Spleen (tissue), 11 donors: ENCODE measurements at regions not wholly inside any gene's neighbourhood (a gene's known extent, or its start where the extent isn't known, plus 50 kb on each side); places are given as distances from the start of the nearest gene placed in this dataset.

ENCODE experiments used
- DNase-seq: peaks from one replicate; pipeline ENCODE4 v3.0.0-alpha.2; 2020
- H3K27ac ChIP-seq, 8 donors: fragments of 200-600 bp; sonication (generic) in 7 of 8; 1 replicate in 4 of 8; 2 replicates in 4 of 8; pipeline versions ENCODE4 v1.5.0 to v1.8.0; 2016 to 2021; ENCODE audit warnings: inconsistent platforms in 4 of 8, mild to moderate bottlenecking in 4 of 8, moderate library complexity in 1 of 8
- H3K27me3 ChIP-seq, 7 donors: fragments of 200-600 bp; sonication (generic) in 6 of 7; replicated peaks in 1 of 7; 1 replicate in 4 of 7; 2 replicates in 3 of 7; pipeline versions ENCODE4 v1.5.0 to v1.8.0; 2016 to 2021; ENCODE audit warnings: inconsistent platforms in 3 of 7, mild to moderate bottlenecking in 1 of 7
- H3K36me3 ChIP-seq, 6 donors: fragments of 200-600 bp; sonication (generic) in 5 of 6; 1 replicate in 4 of 6; 2 replicates in 2 of 6; pipeline versions ENCODE4 v1.5.0 to v1.8.0; 2016 to 2021; ENCODE audit warnings: inconsistent platforms in 2 of 6
- H3K4me1 ChIP-seq, 6 donors: fragments of 200-600 bp; sonication (generic) in 5 of 6; 1 replicate in 3 of 6; 2 replicates in 3 of 6; pipeline versions ENCODE4 v1.5.0 to v1.8.0; 2016 to 2021; ENCODE audit warnings: inconsistent platforms in 3 of 6
- H3K4me3 ChIP-seq, 8 donors: fragments of 200-600 bp; sonication (generic) in 7 of 8; 1 replicate in 4 of 8; 2 replicates in 4 of 8; pipeline versions ENCODE4 v1.5.0 to v1.8.0; 2016 to 2021; ENCODE audit warnings: inconsistent platforms in 4 of 8, mild to moderate bottlenecking in 4 of 8, moderate library complexity in 2 of 8
- H3K9me3 ChIP-seq, 8 donors: fragments of 200-600 bp; sonication (generic) in 7 of 8; 1 replicate in 4 of 8; 2 replicates in 4 of 8; pipeline versions ENCODE4 v1.5.0 to v1.8.0; 2016 to 2021; ENCODE audit warnings: inconsistent platforms in 4 of 8
- POLR2A ChIP-seq, 3 donors: fragments of 450-650 bp; IDR thresholded peaks; one replicate each; pipeline ENCODE4 v1.5.1; 2017; ENCODE audit warnings: antibody characterized with exemption in 3 of 3, mild to moderate bottlenecking in 1 of 3
- POLR2AphosphoS5 ChIP-seq, 3 donors: sonication (generic); formaldehyde crosslinking; IDR thresholded peaks; one replicate each; pipeline ENCODE4 v1.5.1; 2017; ENCODE audit warnings: antibody characterized with exemption in 3 of 3
- WGBS, 5 donors: extraction: QIAGEN DNeasy Blood & Tissue Kit in 3 of 5; methylation state at CpG; one replicate each; pipeline versions ENCODE4 v1.1.5 to v1.1.7; 2013 to 2018; 5-methylcytosine and 5-hydroxymethylcytosine counted together
- intact Hi-C: fragments of 100-400 bp; cut with DNase I; formaldehyde crosslinking; loops from one replicate; pipeline ENCODE4 v1.15.0; 2023; ENCODE audit warnings: low total_unique reads
- TF ChIP-seq, protein P1 (sequence below), 11 experiments: fragments of 200-600 bp in 7 of 11; fragments of 450-650 bp in 4 of 11; sonication (generic) in 4 of 11; IDR thresholded peaks in 8 of 11; conservative IDR thresholded peaks in 3 of 11; 1 replicate in 7 of 11; 2 replicates in 4 of 11; pipeline versions ENCODE4 v1.4.0 to v1.8.0; 2016 to 2021; ENCODE audit warnings: antibody characterized with exemption in 11 of 11, inconsistent platforms in 4 of 11, mild to moderate bottlenecking in 1 of 11
- donor health status: healthy with polysubstance abuse.
- donor health status: DM: no; HTN: no; CAD: no; lungs with moderate emphysema.
- donor health status: DM: no; HTN: no; CAD: no.
- donor health status: Bipolar disorder and iron deficiency.
- donor health status: healthy.
- donor health status: DM: no; HTN: no; CAD: no.
- donor health status: DM: yes; HTN: yes; CAD: no.

DNA sequence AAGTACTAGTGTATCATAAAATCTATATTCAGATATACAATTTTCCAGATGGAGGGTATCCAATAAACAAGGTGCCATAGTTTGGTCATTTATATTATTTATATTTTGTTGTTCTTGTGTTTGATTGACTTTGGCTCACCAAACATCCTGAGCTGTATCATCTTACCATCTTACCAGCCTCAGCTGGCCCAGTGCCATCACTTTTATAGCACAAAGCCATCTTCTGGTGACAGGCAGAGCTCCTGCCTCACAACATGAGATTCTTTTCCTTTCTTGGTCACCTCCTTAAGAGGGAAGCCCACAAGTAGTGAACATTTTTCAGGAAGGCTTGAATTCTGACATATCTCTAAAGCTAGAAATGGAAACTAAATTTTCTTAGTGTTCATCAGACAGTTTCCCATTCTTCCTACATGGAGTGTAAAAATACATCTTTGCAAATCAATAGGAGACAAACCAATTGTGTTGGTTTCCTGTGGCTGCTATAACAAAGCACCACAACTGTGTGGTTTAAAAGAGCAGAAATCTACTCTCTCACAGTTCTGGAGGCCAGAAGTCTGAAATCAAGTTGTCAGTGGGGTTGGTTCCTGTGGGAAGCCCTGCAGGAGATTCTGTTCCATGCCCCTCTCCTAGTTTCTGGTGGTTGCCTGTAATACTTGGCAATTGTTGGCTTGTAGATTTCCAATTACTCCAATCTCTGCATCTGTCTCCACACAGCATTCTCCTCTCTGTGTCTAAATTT, 341.8 kb downstream of the MAN2A1 start:
- no peak for TF ChIP-seq POLR2AphosphoS5 (IDR thresholded peaks at IDR 0.05)
- TF ChIP-seq, protein P1, sequence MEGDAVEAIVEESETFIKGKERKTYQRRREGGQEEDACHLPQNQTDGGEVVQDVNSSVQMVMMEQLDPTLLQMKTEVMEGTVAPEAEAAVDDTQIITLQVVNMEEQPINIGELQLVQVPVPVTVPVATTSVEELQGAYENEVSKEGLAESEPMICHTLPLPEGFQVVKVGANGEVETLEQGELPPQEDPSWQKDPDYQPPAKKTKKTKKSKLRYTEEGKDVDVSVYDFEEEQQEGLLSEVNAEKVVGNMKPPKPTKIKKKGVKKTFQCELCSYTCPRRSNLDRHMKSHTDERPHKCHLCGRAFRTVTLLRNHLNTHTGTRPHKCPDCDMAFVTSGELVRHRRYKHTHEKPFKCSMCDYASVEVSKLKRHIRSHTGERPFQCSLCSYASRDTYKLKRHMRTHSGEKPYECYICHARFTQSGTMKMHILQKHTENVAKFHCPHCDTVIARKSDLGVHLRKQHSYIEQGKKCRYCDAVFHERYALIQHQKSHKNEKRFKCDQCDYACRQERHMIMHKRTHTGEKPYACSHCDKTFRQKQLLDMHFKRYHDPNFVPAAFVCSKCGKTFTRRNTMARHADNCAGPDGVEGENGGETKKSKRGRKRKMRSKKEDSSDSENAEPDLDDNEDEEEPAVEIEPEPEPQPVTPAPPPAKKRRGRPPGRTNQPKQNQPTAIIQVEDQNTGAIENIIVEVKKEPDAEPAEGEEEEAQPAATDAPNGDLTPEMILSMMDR (IDR thresholded peaks at IDR 0.05 in 8 of 11, conservative IDR thresholded peaks at IDR 0.05 in 3 of 11), result no peak
- TF ChIP-seq POLR2A (IDR thresholded peaks at IDR 0.05), result no peak
- H3K9me3 ChIP-seq, result peaks cover 0 to 4% (median 0%) of the 10 kb centered on the region in 8 donors
- peak overlapping the region in 1 of 8 donors; percentile 37 for H3K27ac ChIP-seq
- H3K4me1 ChIP-seq, result no peaks in the 10 kb centered on the region
- H3K4me3 ChIP-seq, result no peak overlapping the region
- DNase-seq, result no peak
- H3K36me3 ChIP-seq, result no peaks in the 10 kb centered on the region
- no peaks in the 10 kb centered on the region for H3K27me3 ChIP-seq
- intact Hi-C loops, result no loop called here

DNA sequence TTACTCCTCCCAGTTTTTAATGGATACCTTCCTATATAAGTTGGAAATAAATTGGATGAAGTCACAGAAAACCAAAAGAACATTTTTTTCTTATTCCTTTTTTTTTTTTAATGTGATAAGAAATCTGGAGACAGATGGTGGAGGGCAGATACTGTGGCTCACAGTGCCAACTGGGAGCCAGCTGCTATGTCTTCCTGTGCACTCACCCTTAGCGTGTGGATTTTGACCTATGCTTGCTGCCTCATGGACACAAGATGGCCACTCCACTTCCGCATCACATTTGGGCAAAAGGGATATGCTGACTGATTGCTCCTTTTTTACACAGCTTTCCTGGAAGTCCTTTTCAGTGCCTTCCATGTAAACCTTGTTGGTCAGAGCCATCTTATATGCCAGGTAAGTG, 342.6 kb downstream of the MAN2A1 start:
- H3K36me3 ChIP-seq, result no peaks in the 10 kb centered on the region
- no peak overlapping the region for H3K4me3 ChIP-seq
- no peak for DNase-seq
- H3K4me1 ChIP-seq, result no peaks in the 10 kb centered on the region
- no peaks in the 10 kb centered on the region for H3K27me3 ChIP-seq
- 61 to 82% (median 73%) methylated on average over 2 of the region's 2 CpGs for WGBS, 5 donors
- TF ChIP-seq POLR2AphosphoS5 (IDR thresholded peaks at IDR 0.05) (peak in 2 of 3 donors; percentile 53 to 78), POLR2A (IDR thresholded peaks at IDR 0.05) (no peak)
- TF ChIP-seq, protein P1 (IDR thresholded peaks at IDR 0.05 in 8 of 11, conservative IDR thresholded peaks at IDR 0.05 in 3 of 11), result no peak
- intact Hi-C loops, result no loop called here
- H3K27ac ChIP-seq, result peak overlapping the region in 1 of 8 donors; percentile 37
- no peaks in the 10 kb centered on the region for H3K9me3 ChIP-seq

DNA sequence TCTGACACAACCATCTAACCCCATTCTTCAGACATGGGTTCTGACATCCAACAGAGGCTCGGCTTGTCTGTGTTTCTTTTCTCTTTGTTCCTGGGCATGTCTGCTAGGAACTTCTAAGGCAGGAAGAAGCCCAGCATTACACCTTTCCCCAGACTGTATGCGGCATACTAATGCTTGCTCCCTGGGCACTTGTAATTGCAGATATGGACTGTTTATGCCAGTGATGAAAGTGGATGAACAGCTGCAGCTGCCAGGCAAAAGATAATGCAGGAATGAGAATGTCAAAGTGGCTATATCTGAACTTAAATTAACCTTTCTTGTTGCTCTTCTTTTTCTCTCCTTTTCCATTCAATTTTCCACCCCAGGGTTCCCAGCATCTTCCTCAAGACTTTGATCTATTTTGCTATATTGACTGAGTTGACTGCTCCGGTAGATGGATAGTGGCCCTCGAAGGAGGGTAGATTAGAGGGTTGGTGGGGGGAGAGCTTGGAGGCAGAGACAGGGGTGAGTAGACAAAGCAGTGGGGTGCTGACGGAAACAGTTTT, 344.4 kb downstream of the MAN2A1 start:
- no peak overlapping the region for H3K4me3 ChIP-seq
- H3K9me3 ChIP-seq, result no peaks in the 10 kb centered on the region
- intact Hi-C loops, result no loop called here
- DNase-seq, result no peak
- 76 to 87% (median 84%) methylated on average over 5 of the region's 5 CpGs for WGBS, 5 donors
- TF ChIP-seq, protein P1 (IDR thresholded peaks at IDR 0.05 in 8 of 11, conservative IDR thresholded peaks at IDR 0.05 in 3 of 11), result no peak
- TF ChIP-seq POLR2AphosphoS5 (IDR thresholded peaks at IDR 0.05), result no peak
- TF ChIP-seq POLR2A (IDR thresholded peaks at IDR 0.05), result no peak
- H3K27me3 ChIP-seq, result no peaks in the 10 kb centered on the region
- H3K27ac ChIP-seq, result no peak overlapping the region
- no peaks in the 10 kb centered on the region for H3K4me1 ChIP-seq
- no peaks in the 10 kb centered on the region for H3K36me3 ChIP-seq

DNA sequence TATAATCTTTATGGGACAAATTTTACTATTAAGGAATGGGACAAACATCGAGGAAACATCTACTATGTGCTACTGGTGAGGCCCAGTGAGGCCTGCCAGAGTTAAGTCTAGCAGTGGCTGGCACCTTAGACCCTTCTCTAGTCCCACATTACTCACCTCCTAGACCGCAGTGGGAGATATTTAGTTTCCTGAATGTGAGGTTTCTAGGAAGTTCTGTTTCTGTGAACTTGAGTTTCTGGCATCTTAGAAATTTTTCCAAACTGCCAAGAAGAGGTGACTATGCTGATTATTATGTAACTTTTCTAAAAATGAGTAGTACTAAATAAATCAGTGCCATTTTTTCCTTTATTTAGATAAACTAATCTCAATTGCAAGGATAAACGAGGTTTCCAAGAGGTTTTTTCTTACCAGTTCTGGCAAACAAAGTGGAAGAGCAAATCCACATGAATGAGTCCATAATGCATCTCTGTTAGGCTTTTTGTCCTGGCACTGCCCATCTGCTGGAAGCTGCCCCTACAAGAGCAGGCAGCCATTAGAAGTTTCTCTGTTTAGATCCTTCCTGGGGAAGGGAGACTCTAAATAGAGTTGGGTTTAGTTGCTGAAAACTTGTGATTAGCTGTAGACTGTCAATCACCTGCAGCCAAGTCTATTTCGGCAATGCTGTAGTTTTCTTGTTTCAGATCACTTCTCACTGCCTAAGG, 348.7 kb downstream of the MAN2A1 start:
- Histone ChIP-seq H3K36me3 (no peaks in the 10 kb centered on the region), H3K27me3 (no peaks in the 10 kb centered on the region), H3K27ac (no peak overlapping the region), H3K9me3 (peaks cover 0 to 22% (median 11%) of the 10 kb centered on the region in 8 donors), H3K4me1 (no peaks in the 10 kb centered on the region), H3K4me3 (no peak overlapping the region)
- WGBS, 5 donors, result 52 to 64% (median 60%) methylated on average over 4 of the region's 4 CpGs
- no peak for DNase-seq
- intact Hi-C loops, result no loop called here
- TF ChIP-seq POLR2AphosphoS5 (IDR thresholded peaks at IDR 0.05) (no peak), POLR2A (IDR thresholded peaks at IDR 0.05) (no peak)
- TF ChIP-seq, protein P1 (IDR thresholded peaks at IDR 0.05 in 8 of 11, conservative IDR thresholded peaks at IDR 0.05 in 3 of 11), result no peak
